IMR-90 (cell line): ENCODE measurements at regions not wholly inside any gene's neighbourhood (a gene's known extent, or its start where the extent isn't known, plus 50 kb on each side); places are given as distances from the start of the nearest gene placed in this dataset.

Source experiments
- ATAC-seq: fragments of 200-7000 bp; cut with Tn5 transposase; 2 replicates; pipeline ENCODE4 v1.9.1; 2020; ENCODE audit warnings: low read depth, mild to moderate bottlenecking, moderate library complexity
- BruUV-seq: library from RNA; stranded (reverse); fragments of 400-500 nt; replicated peaks from 2 replicates; lab custom pipeline; 2021; lab: Mats Ljungman, UMichigan
- CTCF ChIA-PET: fragments of 300-600 bp; formaldehyde crosslinking; extraction: SDS; loops from one replicate; lab custom pipeline; 2021; ENCODE audit warnings: antibody characterized with exemption; lab: Yijun Ruan, JAX
- POLR2A ChIA-PET: fragments of 300-600 bp; sonication (Branson Sonifier 250); formaldehyde crosslinking; loops from one replicate; lab custom pipeline; 2022; ENCODE audit warnings: antibody characterized with exemption; ENCODE audit not compliant: unreplicated experiment; lab: Charles Lee
- DNase-seq: peaks from one replicate; pipeline ENCODE4 v3.0.0; 2013
- H2AFZ ChIP-seq: replicated peaks from 2 replicates; pipeline ENCODE3; 2013; ENCODE audit warnings: low read length, mild to moderate bottlenecking; ENCODE audit not compliant: poor library complexity
- H2AK5ac ChIP-seq: 2 replicates; pipeline ENCODE4 v1.6.1; 2013; ENCODE audit warnings: low read depth, low read length, inconsistent platforms
- H2AK9ac ChIP-seq: replicated peaks from 2 replicates; pipeline ENCODE3; 2013; ENCODE audit warnings: mild to moderate bottlenecking, low read depth, low read length, moderate library complexity; ENCODE audit not compliant: poor library complexity
- H2BK120ac ChIP-seq: 2 replicates; pipeline ENCODE4 v1.6.1; 2013; ENCODE audit warnings: low read depth, low read length, inconsistent platforms
- H2BK15ac ChIP-seq: 3 replicates; pipeline ENCODE4 v1.6.1; 2013; ENCODE audit warnings: low read depth, low read length, inconsistent platforms
- H2BK20ac ChIP-seq: 2 replicates; pipeline ENCODE4 v1.6.1; 2013; ENCODE audit warnings: low read depth, mild to moderate bottlenecking, inconsistent platforms, low read length, moderate library complexity
- H2BK5ac ChIP-seq: 2 replicates; pipeline ENCODE4 v1.6.1; 2013; ENCODE audit warnings: mild to moderate bottlenecking, low read depth, low read length, inconsistent platforms; ENCODE audit not compliant: poor library complexity, severe bottlenecking
- H3K14ac ChIP-seq: replicated peaks from 2 replicates; pipeline ENCODE4 v1.6.1; 2013; ENCODE audit warnings: low read depth, low read length, inconsistent platforms
- H3K18ac ChIP-seq: 2 replicates; pipeline ENCODE4 v1.6.1; 2013; ENCODE audit warnings: low read depth, low read length, control low read depth
- H3K23ac ChIP-seq: 2 replicates; pipeline ENCODE4 v1.6.1; 2013; ENCODE audit warnings: low read depth, low read length, inconsistent platforms
- H3K27ac ChIP-seq: 2 replicates; pipeline ENCODE4 v1.5.1; 2013; ENCODE audit warnings: mild to moderate bottlenecking, control low read depth, low read length; ENCODE audit not compliant: insufficient read depth
- H3K27me3 ChIP-seq: 2 replicates; pipeline ENCODE4 v1.6.1; 2013; ENCODE audit warnings: low read length; ENCODE audit not compliant: control insufficient read depth, insufficient read depth
- H3K36me3 ChIP-seq: 2 replicates; pipeline ENCODE4 v1.6.1; 2013; ENCODE audit warnings: low read length, mixed read lengths; ENCODE audit not compliant: control insufficient read depth, insufficient read depth
- H3K4ac ChIP-seq: 2 replicates; pipeline ENCODE4 v1.6.1; 2013; ENCODE audit warnings: low read depth, low read length, inconsistent platforms
- H3K4me1 ChIP-seq: 2 replicates; pipeline ENCODE4 v1.6.1; 2013; ENCODE audit warnings: low read length, mixed read lengths; ENCODE audit not compliant: control insufficient read depth, insufficient read depth
- H3K4me2 ChIP-seq: 2 replicates; pipeline ENCODE4 v1.6.1; 2013; ENCODE audit warnings: low read depth, mild to moderate bottlenecking, control low read depth, low read length, moderate library complexity
- H3K4me3 ChIP-seq: 2 replicates; pipeline ENCODE4 v1.5.1; 2013; ENCODE audit warnings: low read depth, mild to moderate bottlenecking, control low read depth, low read length, moderate library complexity; ENCODE audit not compliant: insufficient read depth
- H3K56ac ChIP-seq: 2 replicates; pipeline ENCODE4 v1.6.1; 2013; ENCODE audit warnings: low read length, inconsistent platforms; ENCODE audit not compliant: insufficient read depth; ENCODE audit errors: extremely low read depth
- H3K79me1 ChIP-seq, 2 experiments: 2 replicates each; pipeline ENCODE4 v1.6.1; 2013; ENCODE audit warnings: low read length in 2 of 2, inconsistent platforms in 1 of 2, low read depth in 1 of 2
- H3K9ac ChIP-seq: 2 replicates; pipeline ENCODE4 v1.6.1; 2013; ENCODE audit warnings: low read depth, low read length, control low read depth
- H3K9me1 ChIP-seq: 2 replicates; pipeline ENCODE4 v1.6.1; 2013; ENCODE audit warnings: low read length, inconsistent platforms; ENCODE audit not compliant: insufficient read depth
- H3K9me3 ChIP-seq: 2 replicates; pipeline ENCODE4 v1.6.1; 2013; ENCODE audit warnings: low read length; ENCODE audit not compliant: control insufficient read depth, insufficient read depth
- H4K20me1 ChIP-seq: 2 replicates; pipeline ENCODE4 v1.6.1; 2013; ENCODE audit warnings: low read length, inconsistent platforms; ENCODE audit not compliant: insufficient read depth
- H4K5ac ChIP-seq: 2 replicates; pipeline ENCODE4 v1.6.1; 2013; ENCODE audit warnings: mild to moderate bottlenecking, low read depth, low read length, control low read depth
- H4K8ac ChIP-seq, 2 experiments: 2 replicates each; pipeline ENCODE4 v1.6.1; 2013; ENCODE audit warnings: low read depth in 2 of 2, low read length in 2 of 2, control low read depth in 1 of 2, inconsistent platforms in 1 of 2
- H4K91ac ChIP-seq: 2 replicates; pipeline ENCODE4 v1.6.1; 2013; ENCODE audit warnings: low read depth, low read length, inconsistent platforms; ENCODE audit not compliant: insufficient read depth
- BHLHE40 ChIP-seq: fragments of 150-350 bp; IDR thresholded peaks from 2 replicates; pipeline ENCODE4 v1.6.1; 2016; ENCODE audit warnings: mild to moderate bottlenecking, low read depth, low read length
- CEBPB ChIP-seq: IDR thresholded peaks from 2 replicates; pipeline ENCODE4 v1.6.1; 2012; ENCODE audit warnings: low read depth, low read length, improper control_type of control experiment
- CHD1 ChIP-seq: IDR thresholded peaks from 2 replicates; pipeline ENCODE4 v1.6.1; 2012; ENCODE audit warnings: low read depth, low read length, improper control_type of control experiment
- CTCF ChIP-seq: conservative IDR thresholded peaks from 2 replicates; pipeline ENCODE4 v1.5.1; 2012; ENCODE audit warnings: mild to moderate bottlenecking, low read depth, low read length, improper control_type of control experiment
- ELK1 ChIP-seq: fragments of 150-350 bp; IDR thresholded peaks from 2 replicates; pipeline ENCODE4 v1.6.1; 2016; ENCODE audit warnings: low read depth, mild to moderate bottlenecking, low read length, moderate library complexity, borderline replicate concordance
- FOS ChIP-seq: fragments of 150-350 bp; IDR thresholded peaks from 2 replicates; pipeline ENCODE4 v1.6.1; 2016; ENCODE audit warnings: low read depth, low read length
- MAFK ChIP-seq: IDR thresholded peaks from 2 replicates; pipeline ENCODE4 v1.6.1; 2012; ENCODE audit warnings: low read depth, low read length, improper control_type of control experiment
- MAZ ChIP-seq: IDR thresholded peaks from 2 replicates; pipeline ENCODE4 v1.6.1; 2012; ENCODE audit warnings: low read depth, mild to moderate bottlenecking, low read length, improper control_type of control experiment, moderate library complexity, borderline replicate concordance
- MXI1 ChIP-seq: IDR thresholded peaks from 2 replicates; pipeline ENCODE4 v1.6.1; 2012; ENCODE audit warnings: low read depth, mild to moderate bottlenecking, low read length, moderate library complexity, borderline replicate concordance
- NFE2L2 ChIP-seq: fragments of 150-350 bp; IDR thresholded peaks from 2 replicates; pipeline ENCODE4 v1.6.1; 2016; ENCODE audit warnings: low read depth, mild to moderate bottlenecking, low read length
- POLR2A ChIP-seq: IDR thresholded peaks from 2 replicates; pipeline ENCODE4 v1.6.1; 2012; ENCODE audit warnings: mild to moderate bottlenecking, low read depth, low read length
- RAD21 ChIP-seq: IDR thresholded peaks from 2 replicates; pipeline ENCODE4 v1.6.1; 2012; ENCODE audit warnings: low read length, improper control_type of control experiment
- RCOR1 ChIP-seq: IDR thresholded peaks from 2 replicates; pipeline ENCODE4 v1.6.1; 2012; ENCODE audit warnings: mild to moderate bottlenecking, low read length, improper control_type of control experiment; ENCODE audit not compliant: insufficient replicate concordance
- RFX5 ChIP-seq: IDR thresholded peaks from 2 replicates; pipeline ENCODE4 v1.8.0; 2012; ENCODE audit warnings: low read depth, mild to moderate bottlenecking, low read length, moderate library complexity
- SMC3 ChIP-seq: fragments of 150-350 bp; IDR thresholded peaks from 2 replicates; pipeline ENCODE4 v1.6.1; 2016; ENCODE audit warnings: low read depth, mild to moderate bottlenecking, antibody characterized with exemption, low read length, moderate library complexity
- USF2 ChIP-seq: fragments of 150-350 bp; IDR thresholded peaks from 2 replicates; pipeline ENCODE4 v1.6.1; 2017; ENCODE audit warnings: mild to moderate bottlenecking, antibody characterized with exemption, low read length, low read depth
- WGBS, 2 experiments: methylation state at CpG; one replicate each; pipeline versions ENCODE4 v1.1.5 to v1.1.7; 2013; ENCODE audit warnings: missing lambda C conversion rate in 2 of 2; ENCODE audit not compliant: insufficient read length in 1 of 2; ENCODE audit errors: extremely low coverage in 2 of 2; 5-methylcytosine and 5-hydroxymethylcytosine counted together
- dilution Hi-C: fragments of 300-500 bp; cut with HindIII; formaldehyde crosslinking; loops from one replicate; pipeline ENCODE4 v1.14.3; 2018; ENCODE audit warnings: low sequenced_read_pairs; ENCODE audit not compliant: unreplicated experiment
- in situ Hi-C: fragments of 300-500 bp; cut with MboI; formaldehyde crosslinking; loops from 3 replicates; pipeline ENCODE4 v1.14.3; 2019; ENCODE audit warnings: low sequenced_read_pairs, inconsistent platforms, mixed read lengths
- intact Hi-C: fragments of 100-400 bp; cut with micrococcal nuclease; formaldehyde crosslinking; loops from 2 replicates; pipeline ENCODE4 v1.10.0; 2022

GRCh38 chr4:184922301-184922700, 96.0 kb upstream of the HELT start:
- no TSS peak for BruUV-seq
- Histone ChIP-seq H4K5ac (no peak overlapping the region), H2AK5ac (no peak overlapping the region), H4K20me1 (no peaks in the 10 kb centered on the region), H2BK20ac (no peak overlapping the region), H2BK5ac (no peak overlapping the region), H3K36me3 (no peaks in the 10 kb centered on the region), H3K4me1 (no peaks in the 10 kb centered on the region), H3K9ac (no peak overlapping the region), H3K4ac (no peak overlapping the region), H3K9me3 (no peaks in the 10 kb centered on the region), H3K79me1 (no peaks in the 10 kb centered on the region), H3K4me3 (no peak overlapping the region), H2BK120ac (no peak overlapping the region), H2AFZ (no peak overlapping the region), H3K4me2 (no peak overlapping the region), H2AK9ac (no peak overlapping the region), H3K14ac (no peak overlapping the region), H4K8ac (no peak overlapping the region), H3K56ac (no peak overlapping the region), H3K23ac (no peak overlapping the region), H3K18ac (no peak overlapping the region), H3K27ac (no peak overlapping the region), H3K9me1 (no peaks in the 10 kb centered on the region), H4K91ac (no peak overlapping the region), H3K27me3 (no peaks in the 10 kb centered on the region), H2BK15ac (no peak overlapping the region)
- ChIA-PET POLR2A (no interaction called here), CTCF (no interaction called here)
- no peak for ATAC-seq
- TF ChIP-seq RAD21: no peak
- no peak for TF ChIP-seq SMC3
- no peak for TF ChIP-seq RFX5
- TF ChIP-seq MAZ: no peak
- no peak for TF ChIP-seq MAFK
- TF ChIP-seq NFE2L2: no peak
- TF ChIP-seq ELK1: no peak
- no peak for TF ChIP-seq CEBPB
- TF ChIP-seq CTCF: no peak
- no peak for TF ChIP-seq USF2
- no peak for TF ChIP-seq MXI1
- no peak for TF ChIP-seq POLR2A
- TF ChIP-seq CHD1: no peak
- no peak for TF ChIP-seq FOS
- TF ChIP-seq RCOR1: no peak
- TF ChIP-seq BHLHE40: no peak
- in situ Hi-C loops: no loop called here
- intact Hi-C loops: loop anchor here (5.0 kb wide), 1 partner anchor 600 kb away; no protein-coding TSS in a partner anchor
- no peak for DNase-seq
- WGBS, 2 experiments: 100% methylated on average over 1 of the region's 3 CpGs; no CpG with 5 or more reads in 1 of the 2 experiments
- dilution Hi-C loops: no loop called here
